Astrocyte (in vitro differentiated cells and primary cell): ENCODE measurements at regions not wholly inside any gene's neighbourhood (a gene's known extent, or its start where the extent isn't known, plus 50 kb on each side); places are given as distances from the start of the nearest gene placed in this dataset.

Experiments
- DNase-seq: peaks from one replicate; pipeline ENCODE4 v3.0.0-alpha.2; 2010; ENCODE audit warnings: low read depth
- FAIRE-seq: peaks from 2 replicates; lab custom pipeline; 2011; peaks lifted over from hg19 to GRCh38; lab: Jason Lieb, UNC
- H2AFZ ChIP-seq: 2 replicates; pipeline ENCODE4 v1.6.0; 2012; ENCODE audit warnings: low read depth, low read length, inconsistent platforms
- H3K27ac ChIP-seq: 2 replicates; pipeline ENCODE4 v1.5.1; 2011; ENCODE audit warnings: low read depth, low read length, inconsistent platforms
- H3K27me3 ChIP-seq: 2 replicates; pipeline ENCODE4 v1.6.0; 2011; ENCODE audit warnings: low read length, inconsistent platforms; ENCODE audit not compliant: insufficient read depth
- H3K36me3 ChIP-seq: 2 replicates; pipeline ENCODE4 v1.5.1; 2011; ENCODE audit warnings: low read length, inconsistent platforms; ENCODE audit not compliant: insufficient read depth
- H3K4me1 ChIP-seq: 2 replicates; pipeline ENCODE4 v1.5.1; 2011; ENCODE audit warnings: low read length, inconsistent platforms; ENCODE audit not compliant: insufficient read depth
- H3K4me2 ChIP-seq: 2 replicates; pipeline ENCODE4 v1.6.0; 2012; ENCODE audit warnings: low read length, inconsistent platforms
- H3K4me3 ChIP-seq: 2 replicates; pipeline ENCODE4 v1.5.1; 2011; ENCODE audit warnings: low read depth, mild to moderate bottlenecking, low read length, inconsistent platforms; ENCODE audit not compliant: insufficient read depth
- H3K79me2 ChIP-seq: 2 replicates; pipeline ENCODE4 v1.6.0; 2012; ENCODE audit warnings: mild to moderate bottlenecking, low read length, inconsistent platforms; ENCODE audit not compliant: insufficient read depth
- H3K9ac ChIP-seq: 2 replicates; pipeline ENCODE4 v1.6.0; 2012; ENCODE audit warnings: mild to moderate bottlenecking, low read length, inconsistent platforms
- H3K9me3 ChIP-seq: 2 replicates; pipeline ENCODE4 v1.5.1; 2012; ENCODE audit warnings: low read depth, mild to moderate bottlenecking, low read length, inconsistent platforms; ENCODE audit not compliant: insufficient read depth
- H4K20me1 ChIP-seq: 2 replicates; pipeline ENCODE4 v1.6.0; 2012; ENCODE audit warnings: low read length, inconsistent platforms; ENCODE audit not compliant: insufficient read depth
- H3K27ac Mint-ChIP-seq: one replicate; pipeline ENCODE4 v1.8.0; 2021; ENCODE audit warnings: mild to moderate bottlenecking, mixed read lengths; ENCODE audit not compliant: unreplicated experiment
- H3K27me3 Mint-ChIP-seq: one replicate; pipeline ENCODE4 v1.8.0; 2021; ENCODE audit warnings: low read depth, mixed read lengths; ENCODE audit not compliant: unreplicated experiment
- H3K36me3 Mint-ChIP-seq: one replicate; pipeline ENCODE4 v1.8.0; 2021; ENCODE audit warnings: low read depth, mixed read lengths; ENCODE audit not compliant: unreplicated experiment
- H3K4me1 Mint-ChIP-seq: one replicate; pipeline ENCODE4 v1.8.0; 2021; ENCODE audit warnings: low read depth, mixed read lengths; ENCODE audit not compliant: unreplicated experiment
- H3K4me3 Mint-ChIP-seq: one replicate; pipeline ENCODE4 v1.8.0; 2021; ENCODE audit warnings: mild to moderate bottlenecking, moderate library complexity, mixed read lengths; ENCODE audit not compliant: unreplicated experiment
- H3K9me3 Mint-ChIP-seq: one replicate; pipeline ENCODE4 v1.8.0; 2021; ENCODE audit warnings: mild to moderate bottlenecking, mixed read lengths; ENCODE audit not compliant: unreplicated experiment
- EZH2 ChIP-seq: IDR thresholded peaks from 2 replicates; pipeline ENCODE4 v1.6.1; 2012; ENCODE audit warnings: mild to moderate bottlenecking, low read length, inconsistent platforms; ENCODE audit not compliant: insufficient read depth
- TF ChIP-seq, protein P1 (sequence below): IDR thresholded peaks from 2 replicates; pipeline ENCODE4 v1.5.1; 2011; ENCODE audit warnings: low read depth, mild to moderate bottlenecking, inconsistent platforms, low read length, moderate library complexity; ENCODE audit not compliant: insufficient read depth

DNA sequence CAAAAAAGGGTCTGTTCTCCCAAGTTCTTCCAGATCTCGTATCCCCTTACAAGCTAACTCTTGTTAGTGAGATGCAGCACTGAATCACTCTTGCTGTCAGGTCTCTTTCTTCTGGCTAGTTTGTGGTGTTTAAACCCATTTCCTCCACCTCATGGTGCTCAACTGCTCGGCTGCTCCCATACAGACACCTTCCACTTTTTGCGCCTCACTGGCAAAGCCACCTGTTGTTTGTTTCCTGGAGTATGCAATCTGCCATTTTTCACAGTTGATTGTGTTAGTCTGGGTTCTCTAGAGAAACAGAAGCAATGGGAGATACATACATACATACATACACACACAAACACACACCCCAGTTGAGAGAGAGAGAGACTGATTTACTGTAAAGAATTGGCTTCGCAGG is 124.4 kb upstream of the SP8 start:
- H3K4me1 ChIP-seq = no peaks in the 10 kb centered on the region
- TF ChIP-seq, protein P1, sequence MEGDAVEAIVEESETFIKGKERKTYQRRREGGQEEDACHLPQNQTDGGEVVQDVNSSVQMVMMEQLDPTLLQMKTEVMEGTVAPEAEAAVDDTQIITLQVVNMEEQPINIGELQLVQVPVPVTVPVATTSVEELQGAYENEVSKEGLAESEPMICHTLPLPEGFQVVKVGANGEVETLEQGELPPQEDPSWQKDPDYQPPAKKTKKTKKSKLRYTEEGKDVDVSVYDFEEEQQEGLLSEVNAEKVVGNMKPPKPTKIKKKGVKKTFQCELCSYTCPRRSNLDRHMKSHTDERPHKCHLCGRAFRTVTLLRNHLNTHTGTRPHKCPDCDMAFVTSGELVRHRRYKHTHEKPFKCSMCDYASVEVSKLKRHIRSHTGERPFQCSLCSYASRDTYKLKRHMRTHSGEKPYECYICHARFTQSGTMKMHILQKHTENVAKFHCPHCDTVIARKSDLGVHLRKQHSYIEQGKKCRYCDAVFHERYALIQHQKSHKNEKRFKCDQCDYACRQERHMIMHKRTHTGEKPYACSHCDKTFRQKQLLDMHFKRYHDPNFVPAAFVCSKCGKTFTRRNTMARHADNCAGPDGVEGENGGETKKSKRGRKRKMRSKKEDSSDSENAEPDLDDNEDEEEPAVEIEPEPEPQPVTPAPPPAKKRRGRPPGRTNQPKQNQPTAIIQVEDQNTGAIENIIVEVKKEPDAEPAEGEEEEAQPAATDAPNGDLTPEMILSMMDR = no peak
- no peak for TF ChIP-seq EZH2
- Mint-ChIP-seq H3K9me3 (no peaks in the 10 kb centered on the region), H3K27me3 (no peaks in the 10 kb centered on the region), H3K4me3 (no peak overlapping the region), H3K36me3 (no peaks in the 10 kb centered on the region), H3K27ac (no peak overlapping the region), H3K4me1 (no peaks in the 10 kb centered on the region)
- H3K27ac ChIP-seq = no peak overlapping the region
- H2AFZ ChIP-seq = no peak overlapping the region
- H3K79me2 ChIP-seq = no peaks in the 10 kb centered on the region
- no peak for FAIRE-seq
- H4K20me1 ChIP-seq = no peaks in the 10 kb centered on the region
- no peaks in the 10 kb centered on the region for H3K9me3 ChIP-seq
- no peak overlapping the region for H3K4me2 ChIP-seq
- H3K27me3 ChIP-seq = no peaks in the 10 kb centered on the region
- DNase-seq = no peak
- no peak overlapping the region for H3K9ac ChIP-seq
- H3K4me3 ChIP-seq = no peak overlapping the region
- H3K36me3 ChIP-seq = no peaks in the 10 kb centered on the region

DNA sequence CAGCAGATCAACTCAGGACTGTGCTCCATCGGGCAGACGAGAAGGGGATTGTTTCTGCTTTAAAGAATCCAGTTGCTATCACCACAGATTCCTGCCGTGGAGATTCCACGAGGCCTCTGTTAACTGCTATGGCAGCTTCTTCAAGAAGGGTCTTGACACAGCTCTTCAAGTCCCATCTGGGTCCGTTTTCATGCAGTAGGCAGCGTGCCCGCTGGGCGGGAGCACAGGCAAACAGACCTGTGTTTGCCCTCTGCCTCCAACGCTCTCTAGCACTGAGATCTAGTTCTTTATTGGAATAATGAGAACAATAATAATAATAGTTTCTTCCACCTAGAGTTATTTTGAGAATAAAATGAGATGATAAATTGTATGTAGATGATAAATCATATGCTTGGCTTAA is 127.2 kb upstream of the SP8 start:
- no peak overlapping the region for H2AFZ ChIP-seq
- H3K79me2 ChIP-seq = no peaks in the 10 kb centered on the region
- Mint-ChIP-seq H3K36me3 (no peaks in the 10 kb centered on the region), H3K4me3 (no peak overlapping the region), H3K27ac (no peak overlapping the region), H3K27me3 (no peaks in the 10 kb centered on the region), H3K9me3 (no peaks in the 10 kb centered on the region), H3K4me1 (no peaks in the 10 kb centered on the region)
- H3K36me3 ChIP-seq = no peaks in the 10 kb centered on the region
- H3K4me1 ChIP-seq = no peaks in the 10 kb centered on the region
- H4K20me1 ChIP-seq = no peaks in the 10 kb centered on the region
- FAIRE-seq = no peak
- no peaks in the 10 kb centered on the region for H3K9me3 ChIP-seq
- H3K27me3 ChIP-seq = no peaks in the 10 kb centered on the region
- no peak overlapping the region for H3K9ac ChIP-seq
- TF ChIP-seq EZH2 = no peak
- TF ChIP-seq, protein P1 = no peak
- DNase-seq = no peak
- no peak overlapping the region for H3K27ac ChIP-seq
- no peak overlapping the region for H3K4me2 ChIP-seq
- H3K4me3 ChIP-seq = no peak overlapping the region

DNA sequence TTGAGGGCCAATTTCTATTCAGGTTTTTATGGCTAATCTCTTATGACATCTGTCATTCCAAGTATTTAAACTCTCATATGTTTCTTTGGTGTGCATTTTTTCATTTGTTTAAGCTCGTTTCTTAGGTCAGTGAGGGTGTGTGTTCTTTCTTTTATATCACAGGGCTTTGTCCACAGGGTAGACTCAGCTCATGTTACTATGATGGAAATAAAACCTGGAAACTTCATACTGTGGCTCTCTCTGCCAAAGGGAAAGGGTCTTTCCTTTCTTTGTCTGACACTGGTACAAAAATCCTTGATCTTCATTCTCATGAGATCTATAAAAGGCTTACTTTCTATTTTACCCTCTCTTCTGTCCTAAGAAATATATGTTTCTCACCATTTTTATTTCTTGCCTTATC is 129.6 kb upstream of the SP8 start:
- TF ChIP-seq, protein P1 = no peak
- no peak for TF ChIP-seq EZH2

More for the DNA sequence above, 129.6 kb upstream of the SP8 start:
- Histone ChIP-seq H3K4me1 (no peaks in the 10 kb centered on the region), H3K4me3 (no peak overlapping the region), H3K9ac (no peak overlapping the region), H3K9me3 (no peaks in the 10 kb centered on the region), H2AFZ (no peak overlapping the region), H3K27ac (no peak overlapping the region), H3K27me3 (no peaks in the 10 kb centered on the region), H3K4me2 (no peak overlapping the region), H3K36me3 (no peaks in the 10 kb centered on the region), H3K79me2 (no peaks in the 10 kb centered on the region), H4K20me1 (no peaks in the 10 kb centered on the region)
- H3K4me1 Mint-ChIP-seq = no peaks in the 10 kb centered on the region
- H3K27me3 Mint-ChIP-seq = no peaks in the 10 kb centered on the region
- no peak for DNase-seq
- H3K4me3 Mint-ChIP-seq = no peak overlapping the region
- H3K36me3 Mint-ChIP-seq = no peaks in the 10 kb centered on the region
- no peak for FAIRE-seq
- no peaks in the 10 kb centered on the region for H3K9me3 Mint-ChIP-seq
- H3K27ac Mint-ChIP-seq = no peak overlapping the region
